ENCODE measurements at regions not wholly inside any gene's neighbourhood (a gene's known extent, or its start where the extent isn't known, plus 50 kb on each side); places are given as distances from the start of the nearest gene placed in this dataset.

DNA sequence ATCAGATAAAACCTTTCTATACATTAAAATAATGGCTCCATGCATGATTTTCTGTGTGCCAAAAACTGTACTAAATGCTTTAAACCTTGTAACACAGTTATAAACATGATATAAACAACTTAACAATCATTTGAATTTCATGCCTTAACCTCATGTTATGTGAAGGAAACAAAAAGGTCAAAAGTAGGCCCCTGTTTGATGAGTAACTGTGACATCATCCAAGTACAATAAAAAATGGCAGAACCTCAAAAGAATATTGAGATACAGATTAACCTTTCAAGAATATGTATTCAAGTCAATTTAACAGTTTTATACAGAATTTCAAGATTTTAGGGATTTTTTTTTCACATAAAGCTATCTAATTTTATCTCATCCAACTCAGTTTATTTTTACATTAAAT is 310.7 kb upstream of the DCN start:
- TF ChIP-seq, protein P1, sequence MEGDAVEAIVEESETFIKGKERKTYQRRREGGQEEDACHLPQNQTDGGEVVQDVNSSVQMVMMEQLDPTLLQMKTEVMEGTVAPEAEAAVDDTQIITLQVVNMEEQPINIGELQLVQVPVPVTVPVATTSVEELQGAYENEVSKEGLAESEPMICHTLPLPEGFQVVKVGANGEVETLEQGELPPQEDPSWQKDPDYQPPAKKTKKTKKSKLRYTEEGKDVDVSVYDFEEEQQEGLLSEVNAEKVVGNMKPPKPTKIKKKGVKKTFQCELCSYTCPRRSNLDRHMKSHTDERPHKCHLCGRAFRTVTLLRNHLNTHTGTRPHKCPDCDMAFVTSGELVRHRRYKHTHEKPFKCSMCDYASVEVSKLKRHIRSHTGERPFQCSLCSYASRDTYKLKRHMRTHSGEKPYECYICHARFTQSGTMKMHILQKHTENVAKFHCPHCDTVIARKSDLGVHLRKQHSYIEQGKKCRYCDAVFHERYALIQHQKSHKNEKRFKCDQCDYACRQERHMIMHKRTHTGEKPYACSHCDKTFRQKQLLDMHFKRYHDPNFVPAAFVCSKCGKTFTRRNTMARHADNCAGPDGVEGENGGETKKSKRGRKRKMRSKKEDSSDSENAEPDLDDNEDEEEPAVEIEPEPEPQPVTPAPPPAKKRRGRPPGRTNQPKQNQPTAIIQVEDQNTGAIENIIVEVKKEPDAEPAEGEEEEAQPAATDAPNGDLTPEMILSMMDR (IDR thresholded peaks at IDR 0.05; ENCODE audit: low read depth, low read length), result no peak
- TF ChIP-seq POLR2A (IDR thresholded peaks at IDR 0.05; ENCODE audit: extremely low read depth, insufficient read length), result no peak
- TF ChIP-seq, protein P2, sequence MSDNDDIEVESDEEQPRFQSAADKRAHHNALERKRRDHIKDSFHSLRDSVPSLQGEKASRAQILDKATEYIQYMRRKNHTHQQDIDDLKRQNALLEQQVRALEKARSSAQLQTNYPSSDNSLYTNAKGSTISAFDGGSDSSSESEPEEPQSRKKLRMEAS (IDR thresholded peaks at IDR 0.05; ENCODE audit: low read depth, low read length), result no peak
